NCI-H128 (cell line): ENCODE measurements at regions not wholly inside any gene's neighbourhood (a gene's known extent, or its start where the extent isn't known, plus 50 kb on each side); places are given as distances from the start of the nearest gene placed in this dataset.

Experiments
- DNase-seq: peaks from one replicate; lab custom pipeline; 2025; ENCODE audit not compliant: unreplicated experiment; lab: John Stamatoyannopoulos, UW

GRCh38 chr10:4775808-4776207 is 50.2 kb upstream of the AKR1E2 start:
- DNase-seq = no peak

- no peak for DNase-seq
Observed at GRCh38 chr10:4772202-4772570, 53.8 kb upstream of the AKR1E2 start.

GRCh38 chr10:4771554-4772201 is 54.3 kb upstream of the AKR1E2 start:
- no peak for DNase-seq

- no peak for DNase-seq
Observed at GRCh38 chr10:4770801-4771553, 55.0 kb upstream of the AKR1E2 start.

- DNase-seq = no peak
Observed at GRCh38 chr10:4768416-4768815, 57.6 kb upstream of the AKR1E2 start.

- no peak for DNase-seq
Observed at GRCh38 chr10:4767033-4767814, 58.8 kb upstream of the AKR1E2 start.

GRCh38 chr10:4766454-4766853 is 59.6 kb upstream of the AKR1E2 start:
- no peak for DNase-seq

- DNase-seq = no peak
Observed at GRCh38 chr10:4765428-4765827, 60.6 kb upstream of the AKR1E2 start.

GRCh38 chr10:4763960-4764428 is 62.0 kb upstream of the AKR1E2 start:
- DNase-seq = no peak

GRCh38 chr10:4763513-4763912 is 62.5 kb upstream of the AKR1E2 start:
- no peak for DNase-seq

GRCh38 chr10:4758256-4758655 is 67.8 kb upstream of the AKR1E2 start:
- DNase-seq = no peak

- DNase-seq = no peak
Observed at GRCh38 chr10:4755286-4755989, 70.6 kb upstream of the AKR1E2 start.

GRCh38 chr10:4754143-4754542 is 71.9 kb upstream of the AKR1E2 start:
- DNase-seq = no peak

GRCh38 chr10:4751211-4751610 is 74.8 kb upstream of the AKR1E2 start:
- no peak for DNase-seq

GRCh38 chr10:4749271-4749574 is 76.8 kb upstream of the AKR1E2 start:
- DNase-seq = no peak

GRCh38 chr10:4748491-4749270 is 77.3 kb upstream of the AKR1E2 start:
- no peak for DNase-seq

- DNase-seq = no peak
Observed at GRCh38 chr10:4742217-4742616, 83.8 kb upstream of the AKR1E2 start.

- DNase-seq = no peak
Observed at GRCh38 chr10:4740471-4740870, 85.5 kb upstream of the AKR1E2 start.

- DNase-seq = no peak
Observed at GRCh38 chr10:4736608-4737007, 89.4 kb upstream of the AKR1E2 start.

- DNase-seq = no peak
Observed at GRCh38 chr10:4736183-4736582, 89.8 kb upstream of the AKR1E2 start.

- DNase-seq = no peak
Observed at GRCh38 chr10:4733843-4734224, 92.2 kb upstream of the AKR1E2 start.
